ENCODE measurements at regions not wholly inside any gene's neighbourhood (a gene's known extent, or its start where the extent isn't known, plus 50 kb on each side); places are given as distances from the start of the nearest gene placed in this dataset.

DNA sequence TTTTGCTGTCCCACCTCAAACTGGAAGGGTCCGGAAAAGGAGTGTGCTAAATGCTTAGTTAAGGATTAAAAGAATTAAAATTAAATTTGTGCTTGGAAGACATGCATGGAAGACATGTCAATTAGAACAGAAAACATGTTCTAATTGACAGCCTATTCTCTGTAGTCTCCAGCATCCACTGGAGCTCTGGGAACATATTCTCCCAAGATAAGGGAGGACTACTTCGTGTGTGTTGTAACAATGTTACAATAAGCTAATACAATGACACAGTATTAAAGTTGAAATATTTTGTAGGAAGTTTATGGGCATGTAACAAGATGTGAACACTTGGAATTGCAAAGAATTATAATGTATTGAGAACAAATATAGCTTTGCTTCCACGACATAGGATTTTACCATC, 567.4 kb upstream of the CITED2 start:
- in situ Hi-C loops (cut with MboI; ENCODE audit: low pct_unique_long_range_greater_than_20kb, low sequenced_read_pairs, unreplicated experiment) = no loop called here
- TF ChIP-seq, protein P1, sequence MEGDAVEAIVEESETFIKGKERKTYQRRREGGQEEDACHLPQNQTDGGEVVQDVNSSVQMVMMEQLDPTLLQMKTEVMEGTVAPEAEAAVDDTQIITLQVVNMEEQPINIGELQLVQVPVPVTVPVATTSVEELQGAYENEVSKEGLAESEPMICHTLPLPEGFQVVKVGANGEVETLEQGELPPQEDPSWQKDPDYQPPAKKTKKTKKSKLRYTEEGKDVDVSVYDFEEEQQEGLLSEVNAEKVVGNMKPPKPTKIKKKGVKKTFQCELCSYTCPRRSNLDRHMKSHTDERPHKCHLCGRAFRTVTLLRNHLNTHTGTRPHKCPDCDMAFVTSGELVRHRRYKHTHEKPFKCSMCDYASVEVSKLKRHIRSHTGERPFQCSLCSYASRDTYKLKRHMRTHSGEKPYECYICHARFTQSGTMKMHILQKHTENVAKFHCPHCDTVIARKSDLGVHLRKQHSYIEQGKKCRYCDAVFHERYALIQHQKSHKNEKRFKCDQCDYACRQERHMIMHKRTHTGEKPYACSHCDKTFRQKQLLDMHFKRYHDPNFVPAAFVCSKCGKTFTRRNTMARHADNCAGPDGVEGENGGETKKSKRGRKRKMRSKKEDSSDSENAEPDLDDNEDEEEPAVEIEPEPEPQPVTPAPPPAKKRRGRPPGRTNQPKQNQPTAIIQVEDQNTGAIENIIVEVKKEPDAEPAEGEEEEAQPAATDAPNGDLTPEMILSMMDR (IDR thresholded peaks at IDR 0.05; ENCODE audit: extremely low read depth, insufficient read depth, missing control alignments) = no peak

DNA sequence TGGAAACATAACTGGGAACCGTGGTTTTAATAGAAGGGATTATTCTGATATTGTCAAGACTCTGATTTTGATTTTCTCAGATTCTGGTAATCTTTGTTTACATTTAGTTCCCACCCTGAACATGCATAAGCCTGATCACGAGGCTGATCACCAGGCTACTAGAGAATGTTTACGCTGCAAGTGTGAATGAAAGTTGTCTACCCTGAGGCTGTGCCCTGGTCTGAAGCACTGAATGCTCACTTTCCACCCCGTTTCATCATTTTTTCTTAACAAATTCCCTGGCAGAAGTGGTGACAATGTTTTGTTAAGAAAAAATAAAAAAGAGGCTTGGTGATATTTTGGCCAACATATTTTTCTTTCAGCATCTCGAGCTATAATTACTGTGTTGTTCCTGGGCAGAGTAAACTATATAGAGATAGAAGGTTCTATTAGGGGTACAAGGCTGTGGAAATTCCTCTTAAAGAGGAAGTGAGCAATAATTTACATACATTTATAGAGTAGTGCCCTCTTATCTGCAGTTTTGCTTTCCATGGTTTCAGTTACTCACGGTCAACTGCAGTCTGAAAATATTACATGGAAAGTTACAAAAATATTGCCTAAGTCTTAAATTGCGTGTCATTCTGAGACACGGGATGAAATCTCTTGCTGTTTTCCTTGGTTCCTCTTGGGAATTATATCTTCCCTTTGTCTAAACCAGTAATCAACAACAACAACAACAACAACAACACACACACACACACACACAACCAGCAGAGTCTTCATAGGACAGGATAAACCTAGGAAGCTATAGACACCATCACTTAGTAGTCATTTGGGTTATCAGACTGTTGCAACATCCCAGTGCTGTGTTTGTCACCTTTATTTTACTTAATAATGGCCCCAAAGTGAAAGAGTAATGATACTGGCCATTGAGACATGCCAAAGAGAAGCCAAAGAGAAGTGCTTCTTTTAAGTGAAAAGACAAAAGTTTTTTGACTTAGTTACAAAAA, 566.6 kb upstream of the CITED2 start:
- TF ChIP-seq, protein P1 (IDR thresholded peaks at IDR 0.05; ENCODE audit: extremely low read depth, insufficient read depth, missing control alignments) = no peak
- in situ Hi-C loops (cut with MboI; ENCODE audit: low pct_unique_long_range_greater_than_20kb, low sequenced_read_pairs, unreplicated experiment) = no loop called here
- DNase-seq (ENCODE audit: low spot score) = no peak

More for the DNA sequence above, 567.4 kb upstream of the CITED2 start:
- DNase-seq (ENCODE audit: low spot score) = no peak

DNA sequence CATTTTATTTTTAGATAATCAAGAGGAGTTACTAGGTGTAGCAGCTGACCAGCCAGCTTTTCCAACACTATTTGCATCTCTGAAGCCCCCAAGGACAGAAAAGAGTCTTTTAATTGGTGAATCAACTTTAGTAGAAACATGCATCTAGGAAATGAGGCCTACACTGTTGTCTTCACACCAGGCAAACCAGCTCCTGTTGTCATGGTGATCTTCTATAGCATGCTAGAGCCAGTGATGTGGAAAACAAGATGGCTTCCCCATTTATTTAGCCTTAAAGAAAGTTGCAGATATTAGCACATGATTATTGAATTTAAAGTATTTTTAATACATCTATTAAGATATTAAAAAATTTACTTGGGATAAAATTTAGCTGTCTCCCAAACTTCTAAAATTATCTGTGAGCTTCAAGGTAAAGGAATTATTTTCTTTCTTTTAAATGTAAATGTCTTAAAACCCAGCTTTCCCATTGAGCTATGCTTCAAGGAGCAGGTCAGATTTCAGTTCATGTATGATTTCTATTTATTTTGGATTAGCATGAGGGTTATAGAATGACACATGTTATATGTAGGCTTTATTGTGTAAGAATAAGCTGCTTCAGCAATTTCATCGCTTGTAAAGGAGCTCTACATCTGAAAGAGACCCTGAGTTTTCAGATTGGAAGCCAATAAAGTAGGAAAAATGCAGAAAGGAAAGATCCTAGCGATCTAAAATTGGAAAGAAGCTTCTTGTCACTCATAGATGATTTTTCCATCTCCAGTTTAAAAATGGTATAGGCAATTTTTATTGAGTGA, 564.9 kb upstream of the CITED2 start:
- in situ Hi-C loops (cut with MboI; ENCODE audit: low pct_unique_long_range_greater_than_20kb, low sequenced_read_pairs, unreplicated experiment) = no loop called here
- TF ChIP-seq, protein P1 (IDR thresholded peaks at IDR 0.05; ENCODE audit: extremely low read depth, insufficient read depth, missing control alignments) = no peak

DNA sequence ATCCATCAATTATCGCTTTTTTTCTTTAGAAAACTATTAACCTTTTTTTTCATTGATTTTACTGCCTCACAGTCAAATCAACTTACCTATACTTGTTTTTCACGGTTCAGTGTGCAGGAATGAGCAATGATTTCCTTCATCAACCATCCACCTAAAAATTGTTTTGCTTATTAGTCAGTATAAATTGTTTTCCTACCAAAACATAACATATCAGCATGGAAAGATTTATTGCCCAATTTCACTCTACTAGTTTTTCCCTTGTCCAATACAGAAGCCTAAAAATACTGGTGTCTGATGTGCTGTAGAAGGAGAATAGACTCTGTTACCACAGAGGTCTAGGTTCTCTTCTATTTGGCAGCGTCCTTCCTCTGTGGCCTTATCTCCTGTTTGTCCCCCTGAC, 558.2 kb upstream of the CITED2 start:
- DNase-seq (ENCODE audit: low spot score) = no peak
- TF ChIP-seq, protein P1 (IDR thresholded peaks at IDR 0.05; ENCODE audit: extremely low read depth, insufficient read depth, missing control alignments) = no peak
- in situ Hi-C loops (cut with MboI; ENCODE audit: low pct_unique_long_range_greater_than_20kb, low sequenced_read_pairs, unreplicated experiment) = no loop called here

More for the DNA sequence above, 564.9 kb upstream of the CITED2 start:
- no peak for DNase-seq (ENCODE audit: low spot score)

DNA sequence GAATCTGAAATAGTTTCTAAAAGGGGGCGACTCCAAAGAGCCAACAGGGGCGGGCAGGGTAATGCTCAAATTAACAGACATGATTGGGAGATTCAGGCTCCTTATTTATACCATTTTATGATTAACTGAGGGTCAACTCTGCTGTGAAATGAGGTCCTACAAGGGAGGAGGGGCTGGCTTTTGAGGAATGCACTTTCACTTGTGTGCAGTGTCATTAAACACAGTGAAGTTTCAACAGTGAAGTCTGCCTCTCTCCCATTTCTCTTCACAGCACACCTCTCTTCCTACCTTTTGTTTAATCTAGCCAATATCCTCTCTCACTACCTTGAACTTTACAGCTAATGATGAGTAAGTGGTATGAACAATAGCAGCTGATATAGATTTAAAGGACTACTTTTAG, 557.3 kb upstream of the CITED2 start:
- TF ChIP-seq, protein P1 (IDR thresholded peaks at IDR 0.05; ENCODE audit: extremely low read depth, insufficient read depth, missing control alignments) = no peak
- in situ Hi-C loops (cut with MboI; ENCODE audit: low pct_unique_long_range_greater_than_20kb, low sequenced_read_pairs, unreplicated experiment) = no loop called here
- no peak for DNase-seq (ENCODE audit: low spot score)

DNA sequence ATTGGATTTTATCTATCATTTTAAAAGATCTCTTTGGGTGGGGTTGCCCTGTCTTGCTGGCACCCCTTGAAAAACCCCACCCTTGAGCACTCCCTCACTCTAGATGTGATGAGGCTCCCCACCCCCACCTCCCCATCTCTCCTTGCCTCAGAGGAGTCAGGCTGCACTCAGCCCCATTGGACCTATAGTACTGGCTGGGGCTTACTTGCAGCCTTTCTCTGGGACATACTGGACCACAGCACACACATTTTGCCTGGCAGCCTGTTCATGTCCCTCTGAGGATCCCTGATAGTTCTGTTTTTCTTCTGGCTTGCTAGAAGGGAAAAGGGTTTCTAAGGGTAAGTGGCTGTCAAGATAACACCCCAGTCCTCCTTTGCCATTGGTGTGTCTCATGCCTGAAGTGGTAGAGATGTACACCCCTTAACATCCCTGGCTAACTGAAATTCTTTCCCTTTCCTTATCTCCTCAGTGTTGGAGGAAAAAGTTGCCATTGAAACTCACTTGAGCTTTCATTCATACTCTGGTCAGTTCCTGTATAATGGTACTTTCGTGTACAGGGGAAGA, 553.4 kb upstream of the CITED2 start:
- TF ChIP-seq, protein P1 (IDR thresholded peaks at IDR 0.05; ENCODE audit: extremely low read depth, insufficient read depth, missing control alignments) = no peak
- in situ Hi-C loops (cut with MboI; ENCODE audit: low pct_unique_long_range_greater_than_20kb, low sequenced_read_pairs, unreplicated experiment) = no loop called here
- no peak for DNase-seq (ENCODE audit: low spot score)
